ENCODE measurements at regions not wholly inside any gene's neighbourhood (a gene's known extent, or its start where the extent isn't known, plus 50 kb on each side); places are given as distances from the start of the nearest gene placed in this dataset.

GRCh38 chr5:74279244-74279643 lies 361.3 kb downstream of the ENC1 start:
- TF ChIP-seq ZNF274 (IDR thresholded peaks at IDR 0.05; ENCODE audit: low read depth, low read length): no peak
- H3K4me3 ChIP-seq (ENCODE audit: low read length): no peak overlapping the region

GRCh38 chr5:74277418-74277817 lies 363.1 kb downstream of the ENC1 start:
- H3K4me3 ChIP-seq (ENCODE audit: low read length): no peak overlapping the region
- no peak for TF ChIP-seq ZNF274 (IDR thresholded peaks at IDR 0.05; ENCODE audit: low read depth, low read length)

- TF ChIP-seq ZNF274 (IDR thresholded peaks at IDR 0.05; ENCODE audit: low read depth, low read length): no peak
Observed at GRCh38 chr5:74275171-74275992, 365.1 kb downstream of the ENC1 start.

GRCh38 chr5:74274326-74274725 lies 366.2 kb downstream of the ENC1 start:
- TF ChIP-seq ZNF274 (IDR thresholded peaks at IDR 0.05; ENCODE audit: low read depth, low read length): no peak
- H3K4me3 ChIP-seq (ENCODE audit: low read length): no peak overlapping the region

More at GRCh38 chr5:74275171-74275992, 365.1 kb downstream of the ENC1 start:
- H3K4me3 ChIP-seq (ENCODE audit: low read length): no peak overlapping the region

- no peak overlapping the region for H3K4me3 ChIP-seq (ENCODE audit: low read length)
- TF ChIP-seq ZNF274 (IDR thresholded peaks at IDR 0.05; ENCODE audit: low read depth, low read length): no peak
Observed at GRCh38 chr5:74272831-74273451, 367.6 kb downstream of the ENC1 start.

- no peak for TF ChIP-seq ZNF274 (IDR thresholded peaks at IDR 0.05; ENCODE audit: low read depth, low read length)
- H3K4me3 ChIP-seq (ENCODE audit: low read length): no peak overlapping the region
Observed at GRCh38 chr5:74272024-74272775, 368.3 kb downstream of the ENC1 start.

GRCh38 chr5:74268297-74268696 lies 372.2 kb downstream of the ENC1 start:
- no peak for TF ChIP-seq ZNF274 (IDR thresholded peaks at IDR 0.05; ENCODE audit: low read depth, low read length)
- no peak overlapping the region for H3K4me3 ChIP-seq (ENCODE audit: low read length)

- H3K4me3 ChIP-seq (ENCODE audit: low read length): no peak overlapping the region
- TF ChIP-seq ZNF274 (IDR thresholded peaks at IDR 0.05; ENCODE audit: low read depth, low read length): no peak
Observed at GRCh38 chr5:74266836-74267235, 373.7 kb downstream of the ENC1 start.

- no peak for TF ChIP-seq ZNF274 (IDR thresholded peaks at IDR 0.05; ENCODE audit: low read depth, low read length)
- H3K4me3 ChIP-seq (ENCODE audit: low read length): no peak overlapping the region
Observed at GRCh38 chr5:74266132-74266531, 374.4 kb downstream of the ENC1 start.

- no peak for TF ChIP-seq ZNF274 (IDR thresholded peaks at IDR 0.05; ENCODE audit: low read depth, low read length)
- H3K4me3 ChIP-seq (ENCODE audit: low read length): no peak overlapping the region
Observed at GRCh38 chr5:74262544-74263207, 377.9 kb downstream of the ENC1 start.

- H3K4me3 ChIP-seq (ENCODE audit: low read length): no peak overlapping the region
- TF ChIP-seq ZNF274 (IDR thresholded peaks at IDR 0.05; ENCODE audit: low read depth, low read length): no peak
Observed at GRCh38 chr5:74261866-74262265, 378.7 kb downstream of the ENC1 start.

- no peak for TF ChIP-seq ZNF274 (IDR thresholded peaks at IDR 0.05; ENCODE audit: low read depth, low read length)
- no peak overlapping the region for H3K4me3 ChIP-seq (ENCODE audit: low read length)
Observed at GRCh38 chr5:74261421-74261820, 379.1 kb downstream of the ENC1 start.

- no peak overlapping the region for H3K4me3 ChIP-seq (ENCODE audit: low read length)
- TF ChIP-seq ZNF274 (IDR thresholded peaks at IDR 0.05; ENCODE audit: low read depth, low read length): no peak
Observed at GRCh38 chr5:74259572-74259971, 381.0 kb downstream of the ENC1 start.

GRCh38 chr5:74258314-74258665 lies 382.2 kb downstream of the ENC1 start:
- TF ChIP-seq ZNF274 (IDR thresholded peaks at IDR 0.05; ENCODE audit: low read depth, low read length): no peak
- no peak overlapping the region for H3K4me3 ChIP-seq (ENCODE audit: low read length)
